Lung (tissue), 11 donors: ENCODE measurements at regions not wholly inside any gene's neighbourhood (a gene's known extent, or its start where the extent isn't known, plus 50 kb on each side); places are given as distances from the start of the nearest gene placed in this dataset.

Experiments used
- ATAC-seq: fragments of 200-7000 bp; cut with Tn5 transposase; one replicate; pipeline ENCODE4 v1.9.1; 2020; ENCODE audit warnings: moderate number of reproducible peaks; ENCODE audit not compliant: insufficient read depth, low FRiP score
- DNase-seq, 3 donors: peaks; one replicate each; pipeline ENCODE4 v3.0.0-alpha.2; 2013 to 2017
- H3K27ac ChIP-seq, 2 donors: one replicate each; pipeline ENCODE4 v1.5.1; 2013; ENCODE audit warnings: mild to moderate bottlenecking in 2 of 2, moderate library complexity in 2 of 2, control low read depth in 1 of 2, inconsistent platforms in 1 of 2, low read depth in 1 of 2, low read length in 1 of 2
- H3K27me3 ChIP-seq, 3 donors: one replicate each; pipeline ENCODE4 v1.5.1; 2013; ENCODE audit warnings: low read length in 2 of 3; ENCODE audit not compliant: control insufficient read depth in 3 of 3, insufficient read depth in 3 of 3
- H3K36me3 ChIP-seq, 4 donors: one replicate each; pipeline ENCODE4 v1.5.1; 2013; ENCODE audit warnings: low read length in 4 of 4, mild to moderate bottlenecking in 1 of 4, moderate library complexity in 1 of 4; ENCODE audit not compliant: control insufficient read depth in 4 of 4, insufficient read depth in 4 of 4
- H3K4me1 ChIP-seq, 5 donors: one replicate each; pipeline ENCODE4 v1.5.1; 2013; ENCODE audit warnings: low read length in 5 of 5, mild to moderate bottlenecking in 2 of 5, moderate library complexity in 1 of 5; ENCODE audit not compliant: control insufficient read depth in 5 of 5, insufficient read depth in 5 of 5
- H3K4me3 ChIP-seq: one replicate; pipeline ENCODE4 v1.5.1; 2013; ENCODE audit warnings: mild to moderate bottlenecking, control low read depth, moderate library complexity
- H3K9ac ChIP-seq, 2 donors: one replicate each; pipeline ENCODE4 v1.5.1; 2013; ENCODE audit warnings: low read length in 2 of 2, control low read depth in 1 of 2; ENCODE audit not compliant: insufficient read depth in 1 of 2
- H3K9me3 ChIP-seq, 4 donors: one replicate each; pipeline ENCODE4 v1.5.1; 2013; ENCODE audit warnings: low read length in 3 of 4, mild to moderate bottlenecking in 1 of 4, moderate library complexity in 1 of 4; ENCODE audit not compliant: control insufficient read depth in 4 of 4, insufficient read depth in 3 of 4
- CTCF ChIP-seq: IDR thresholded peaks from 2 replicates; pipeline ENCODE4 v1.5.1; 2012; ENCODE audit warnings: mild to moderate bottlenecking; ENCODE audit errors: control extremely low read depth, extremely low read depth
- WGBS, 2 donors: extraction: QIAGEN DNeasy Blood & Tissue Kit; methylation state at CpG; one replicate each; pipeline ENCODE4 v1.1.7; 2013; 5-methylcytosine and 5-hydroxymethylcytosine counted together
- donor health status: control.
- donor health status: control.
- donor health status: Bipolar disorder and iron deficiency.
- donor health status: healthy.
- donor health status: DM: yes; HTN: yes; CAD: no.

- TF ChIP-seq CTCF = no peak
- no peak overlapping the region for H3K27ac ChIP-seq
- H3K4me1 ChIP-seq = no peaks in the 10 kb centered on the region
- H3K27me3 ChIP-seq = peaks cover 0 to 9% (median 9%) of the 10 kb centered on the region in 3 donors
- no peaks in the 10 kb centered on the region for H3K36me3 ChIP-seq
- H3K9me3 ChIP-seq = no peaks in the 10 kb centered on the region
- 88 to 94% methylated on average over 15 of the region's 15 CpGs for WGBS, 2 donors
- H3K4me3 ChIP-seq = no peak overlapping the region
- no peak overlapping the region for H3K9ac ChIP-seq
- ATAC-seq (no peak), DNase-seq (no peak)
Measured at GRCh38 chr16:86794216-86794864, 216.0 kb downstream of the FOXL1 start.

GRCh38 chr16:86797700-86798099 is 219.4 kb downstream of the FOXL1 start:
- WGBS, 2 donors = 82 to 89% methylated on average over 4 of the region's 4 CpGs
- no peak overlapping the region for H3K27ac ChIP-seq
- H3K4me3 ChIP-seq = no peak overlapping the region
- no peak for DNase-seq
- H3K4me1 ChIP-seq = no peaks in the 10 kb centered on the region
- no peak overlapping the region for H3K9ac ChIP-seq
- TF ChIP-seq CTCF = no peak
- H3K36me3 ChIP-seq = no peaks in the 10 kb centered on the region
- peaks cover 0 to 2% (median 0%) of the 10 kb centered on the region in 4 donors for H3K9me3 ChIP-seq
- ATAC-seq = no peak
- peaks cover 0 to 26% (median 22%) of the 10 kb centered on the region in 3 donors for H3K27me3 ChIP-seq

DNA sequence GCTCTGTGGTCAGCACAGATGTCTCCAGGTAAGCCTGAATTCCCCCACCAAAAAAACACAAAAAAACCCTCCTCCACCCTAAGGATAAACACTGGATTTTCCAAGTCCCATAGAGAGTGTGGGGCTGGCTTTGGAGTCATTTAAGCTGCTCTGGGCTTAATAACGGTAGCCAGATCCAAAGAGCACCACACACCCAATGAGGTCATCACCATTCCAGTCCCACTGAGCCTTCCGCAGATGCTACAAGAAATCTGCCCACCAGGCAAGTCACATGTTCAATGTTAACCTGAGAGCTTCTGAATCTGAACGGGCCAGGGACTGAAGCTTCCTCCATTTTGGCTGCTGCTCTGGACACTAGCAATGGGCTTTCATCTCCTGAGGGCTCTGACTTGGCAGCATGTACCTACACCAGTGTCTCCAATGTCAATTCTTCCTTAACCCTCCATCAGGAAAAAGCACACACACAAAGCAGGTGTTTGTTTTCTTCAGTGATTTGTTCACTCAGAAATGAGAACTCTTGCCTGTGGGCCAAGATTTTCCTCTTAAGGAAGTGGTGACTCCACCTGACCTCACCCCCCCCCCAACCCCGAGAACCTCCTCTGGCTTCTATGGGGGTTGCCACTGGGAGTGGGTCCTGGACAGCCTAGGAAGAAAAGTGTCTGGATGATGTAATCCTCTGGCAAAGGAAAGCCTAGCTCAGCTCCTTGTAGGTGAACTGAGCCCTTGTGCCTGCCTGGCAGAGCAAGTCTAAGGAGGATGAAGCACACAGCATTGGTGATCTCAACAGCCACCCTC is 220.1 kb downstream of the FOXL1 start:
- ATAC-seq (no peak), DNase-seq (no peak)

More for the DNA sequence above, 220.1 kb downstream of the FOXL1 start:
- Histone ChIP-seq H3K27me3 (peaks cover 0 to 26% (median 22%) of the 10 kb centered on the region in 3 donors), H3K36me3 (no peaks in the 10 kb centered on the region), H3K4me1 (no peaks in the 10 kb centered on the region), H3K9me3 (peaks cover 0 to 2% (median 0%) of the 10 kb centered on the region in 4 donors), H3K9ac (no peak overlapping the region), H3K4me3 (no peak overlapping the region), H3K27ac (no peak overlapping the region)
- 65 to 78% methylated on average over 4 of the region's 4 CpGs for WGBS, 2 donors
- TF ChIP-seq CTCF = no peak
